ENCODE measurements at regions not wholly inside any gene's neighbourhood (a gene's known extent, or its start where the extent isn't known, plus 50 kb on each side); places are given as distances from the start of the nearest gene placed in this dataset.

- Histone ChIP-seq H3K9me3 (replicated peaks in 1 of 11) (peaks cover 23 to 34% (median 27%) of the 10 kb centered on the region in 11 experiments), H3K9ac (peak overlapping the region in 3 of 11 experiments; percentile 52 to 77 (median 68); a peak in 3 of 22 replicates), H3K36me3 (no peaks in the 10 kb centered on the region), H3K4me1 (peaks cover 10 to 46% (median 20%) of the 10 kb centered on the region in 10 experiments), H3K4me2 (peak overlapping the region in 8 of 11 experiments; percentile 4 to 88 (median 38); a peak in 8 of 22 replicates), H4K20me1 (no peaks in the 10 kb centered on the region; a peak in 2 of 22 replicates), H3K4me3 (no peak overlapping the region), H3K27me3 (no peaks in the 10 kb centered on the region), H3K27ac (peak overlapping the region in 3 of 11 experiments; percentile 65 to 94 (median 86); a peak in 5 of 22 replicates)
- TF ChIP-seq Cebpa-rat (IDR thresholded peaks at IDR 0.05): no peak
These were observed 117.5 kb downstream of the DLL1 start for GRCh38 chr6:170173335-170173881.

DNA sequence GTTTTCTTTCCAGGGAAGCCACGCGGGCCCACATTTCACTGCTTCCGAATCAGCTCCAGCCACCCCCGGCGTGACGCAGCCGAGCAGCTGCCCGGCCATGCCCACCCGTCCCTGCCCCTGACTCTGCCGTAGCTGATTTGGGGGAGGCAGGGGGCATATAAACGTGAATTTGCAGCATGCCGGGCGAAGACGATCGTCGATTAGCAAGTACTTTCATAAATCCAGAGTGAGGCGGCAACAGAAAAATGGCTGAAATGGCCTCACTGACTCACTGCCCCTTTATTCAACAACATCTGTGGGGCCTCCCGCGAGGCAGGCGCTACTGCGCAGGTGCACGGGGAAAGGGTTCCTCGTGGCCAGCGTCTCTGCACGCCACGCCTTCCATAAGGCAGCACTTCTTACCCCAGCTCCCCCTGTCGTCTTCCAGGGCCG lies 118.0 kb downstream of the DLL1 start:
- Histone ChIP-seq H3K27me3 (no peaks in the 10 kb centered on the region), H4K20me1 (no peaks in the 10 kb centered on the region; a peak in 1 of 22 replicates), H3K4me1 (peaks cover 10 to 43% (median 20%) of the 10 kb centered on the region in 10 experiments), H3K9me3 (replicated peaks in 1 of 11) (peaks cover 29 to 40% (median 33%) of the 10 kb centered on the region in 11 experiments), H3K4me3 (no peak overlapping the region), H3K27ac (no peak overlapping the region; a peak in 1 of 22 replicates), H3K4me2 (peak overlapping the region in 2 of 11 experiments; percentile 80 to 88; a peak in 4 of 22 replicates), H3K9ac (peak overlapping the region in 1 of 11 experiments; percentile 77; a peak in 1 of 22 replicates), H3K36me3 (no peaks in the 10 kb centered on the region)
- TF ChIP-seq Cebpa-rat (IDR thresholded peaks at IDR 0.05): no peak

GRCh38 chr6:170172392-170172791 lies 118.5 kb downstream of the DLL1 start:
- H3K27me3 ChIP-seq: no peaks in the 10 kb centered on the region
- H3K27ac ChIP-seq: no peak overlapping the region
- no peak overlapping the region for H3K4me2 ChIP-seq
- no peak for TF ChIP-seq Cebpa-rat (IDR thresholded peaks at IDR 0.05)
- H3K4me3 ChIP-seq: no peak overlapping the region
- no peaks in the 10 kb centered on the region; a peak in 1 of 22 replicates for H4K20me1 ChIP-seq
- H3K9me3 ChIP-seq (replicated peaks in 1 of 11): peaks cover 33 to 44% (median 38%) of the 10 kb centered on the region in 11 experiments
- H3K36me3 ChIP-seq: no peaks in the 10 kb centered on the region
- H3K4me1 ChIP-seq: peaks cover 10 to 38% (median 20%) of the 10 kb centered on the region in 10 experiments
- H3K9ac ChIP-seq: no peak overlapping the region

DNA sequence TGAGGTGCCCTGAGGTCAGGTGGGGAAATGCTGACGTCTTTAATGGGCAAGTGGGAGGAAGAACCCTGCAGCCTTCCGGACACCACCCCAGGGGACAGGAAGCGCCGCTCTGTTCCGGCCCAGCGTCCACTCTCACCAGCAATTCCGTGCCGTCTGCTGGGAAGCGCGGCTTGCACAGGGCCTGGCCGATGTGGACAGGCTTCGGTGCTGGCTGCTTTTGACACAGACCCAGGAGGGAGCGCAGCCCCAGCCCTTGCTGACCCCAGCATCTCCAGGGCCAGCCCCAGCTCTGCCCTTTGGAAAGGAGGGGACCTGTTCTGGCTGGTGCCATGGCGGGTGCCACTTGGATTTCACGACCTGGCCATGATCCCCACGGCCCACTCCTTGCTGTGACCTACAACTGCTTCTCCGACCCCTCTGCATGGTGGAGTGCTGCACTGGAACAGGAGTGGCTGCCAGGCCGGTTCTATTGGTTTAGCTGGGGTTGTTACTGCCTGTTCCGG lies 123.2 kb downstream of the DLL1 start:
- no peaks in the 10 kb centered on the region for H4K20me1 ChIP-seq
- no peak overlapping the region for H3K27ac ChIP-seq
- H3K27me3 ChIP-seq: no peaks in the 10 kb centered on the region
- peaks cover 9 to 32% (median 26%) of the 10 kb centered on the region in 10 experiments for H3K4me1 ChIP-seq
- no peak overlapping the region for H3K4me2 ChIP-seq
- peaks cover 37 to 49% (median 43%) of the 10 kb centered on the region in 11 experiments for H3K9me3 ChIP-seq (replicated peaks in 1 of 11)
- no peak for TF ChIP-seq Cebpa-rat (IDR thresholded peaks at IDR 0.05)
- H3K9ac ChIP-seq: no peak overlapping the region
- H3K4me3 ChIP-seq: no peak overlapping the region
- no peaks in the 10 kb centered on the region for H3K36me3 ChIP-seq

DNA sequence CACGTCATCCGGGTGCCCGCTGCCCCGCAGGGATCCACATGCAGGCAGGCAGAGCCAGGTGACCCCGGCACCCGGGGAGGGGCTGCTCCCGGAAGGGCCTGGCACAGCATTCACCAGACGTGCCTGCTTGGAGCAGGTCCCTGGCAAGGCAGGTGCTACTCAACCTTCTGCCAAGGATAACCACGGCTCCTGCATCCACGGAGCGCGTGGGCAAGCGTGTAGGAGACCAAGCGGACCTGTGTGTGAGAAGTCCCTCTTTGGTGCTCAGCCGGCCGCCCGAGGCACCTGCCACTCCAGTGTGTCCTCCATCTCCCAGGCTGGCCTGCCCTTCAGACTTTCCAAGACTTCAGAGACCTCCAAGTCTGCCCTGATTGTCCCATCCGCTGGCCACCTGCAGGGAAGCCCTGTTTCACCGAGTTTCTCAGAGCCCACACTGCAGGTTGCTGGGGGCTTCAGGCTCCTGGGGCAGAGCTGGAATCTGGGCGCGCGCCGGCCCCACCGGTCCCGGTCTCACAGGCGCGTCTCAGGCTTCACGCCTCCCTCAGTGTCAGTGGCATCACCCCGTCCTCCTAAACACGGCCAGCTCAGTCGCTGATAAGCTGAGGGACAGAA lies 124.3 kb downstream of the DLL1 start:
- Histone ChIP-seq H3K9me3 (replicated peaks in 1 of 11) (peaks cover 32 to 46% (median 41%) of the 10 kb centered on the region in 11 experiments), H3K27ac (no peak overlapping the region), H3K36me3 (no peaks in the 10 kb centered on the region), H3K4me1 (peaks cover 17 to 42% (median 36%) of the 10 kb centered on the region in 10 experiments), H3K4me2 (no peak overlapping the region), H4K20me1 (no peaks in the 10 kb centered on the region), H3K9ac (no peak overlapping the region), H3K4me3 (no peak overlapping the region), H3K27me3 (no peaks in the 10 kb centered on the region)
- no peak for TF ChIP-seq Cebpa-rat (IDR thresholded peaks at IDR 0.05)

DNA sequence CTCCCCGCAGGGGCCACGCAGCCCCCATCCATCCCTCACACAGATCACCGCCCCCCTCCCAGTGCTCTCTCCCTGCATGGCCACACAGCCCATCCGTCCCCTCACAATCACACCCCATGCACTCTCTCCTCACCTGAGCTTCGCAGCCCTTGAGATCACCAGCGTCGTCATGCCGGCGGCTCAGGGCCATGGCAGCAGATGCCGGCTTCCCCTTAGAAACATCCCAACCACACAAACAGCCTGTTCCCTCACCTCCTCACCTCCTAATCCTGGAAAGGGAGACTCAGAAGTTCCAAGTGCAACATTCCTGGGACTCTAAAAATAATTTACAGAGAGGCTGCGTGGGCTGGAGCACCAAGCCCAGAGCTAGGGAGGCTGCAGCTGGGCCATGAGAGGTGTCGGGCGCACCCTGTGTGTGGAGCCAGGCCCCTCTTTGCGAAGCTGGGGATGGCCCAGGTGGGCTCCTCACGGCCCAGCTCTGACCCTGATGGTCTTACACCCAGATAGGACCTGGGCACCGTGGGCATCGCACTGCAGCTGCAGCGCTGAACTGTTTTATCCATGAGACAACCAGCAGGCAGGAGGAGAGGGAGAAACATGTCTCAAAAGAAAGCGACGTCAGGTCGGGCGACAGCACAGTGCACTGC lies 125.3 kb downstream of the DLL1 start:
- TF ChIP-seq Cebpa-rat (IDR thresholded peaks at IDR 0.05): no peak
- Histone ChIP-seq H3K4me3 (no peak overlapping the region), H3K27ac (no peak overlapping the region), H3K9ac (no peak overlapping the region), H3K27me3 (no peaks in the 10 kb centered on the region), H3K4me2 (peak overlapping the region in 6 of 11 experiments; percentile 75 to 84 (median 78); a peak in 9 of 22 replicates), H3K9me3 (replicated peaks in 1 of 11) (peaks cover 22 to 37% (median 32%) of the 10 kb centered on the region in 11 experiments), H4K20me1 (0 out of 22 replicates have a peak, but pooled peaks cover 0 to 5% (median 0%) of the 10 kb centered on the region in 11 experiments), H3K4me1 (peaks cover 28 to 53% (median 45%) of the 10 kb centered on the region in 10 experiments), H3K36me3 (no peaks in the 10 kb centered on the region)

DNA sequence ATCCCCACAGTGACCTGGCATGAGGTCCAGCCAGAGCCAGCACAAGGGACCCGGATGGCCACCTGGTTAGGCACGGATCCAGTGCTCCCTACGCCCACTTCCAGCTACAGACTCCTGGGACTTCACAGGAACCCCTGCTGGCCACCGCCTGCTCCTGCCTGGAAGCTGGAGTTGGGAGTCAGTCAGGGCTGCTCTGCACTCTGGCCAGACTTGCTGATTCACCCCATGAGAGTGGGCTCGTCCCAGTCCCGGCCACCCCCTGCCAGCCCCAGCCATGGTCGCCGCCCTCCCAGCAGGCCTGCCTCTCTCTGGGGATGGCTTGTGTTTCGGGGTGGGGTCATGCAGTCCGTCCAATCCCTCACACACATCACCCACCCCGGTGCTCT lies 125.8 kb downstream of the DLL1 start:
- TF ChIP-seq Cebpa-rat (IDR thresholded peaks at IDR 0.05): no peak
- no peak overlapping the region; a peak in 1 of 22 replicates for H3K9ac ChIP-seq
- H4K20me1 ChIP-seq: 0 out of 22 replicates have a peak, but pooled peaks cover 0 to 6% (median 0%) of the 10 kb centered on the region in 11 experiments
- H3K4me3 ChIP-seq: no peak overlapping the region
- H3K4me2 ChIP-seq: peak overlapping the region in 9 of 11 experiments; percentile 43 to 93 (median 79); a peak in 15 of 22 replicates
- H3K27ac ChIP-seq: peak overlapping the region in 1 of 11 experiments; percentile 25; a peak in 1 of 22 replicates
- H3K27me3 ChIP-seq: no peaks in the 10 kb centered on the region
- H3K4me1 ChIP-seq: peaks cover 30 to 58% (median 49%) of the 10 kb centered on the region in 10 experiments
- no peaks in the 10 kb centered on the region for H3K36me3 ChIP-seq
- peaks cover 22 to 37% (median 27%) of the 10 kb centered on the region in 11 experiments for H3K9me3 ChIP-seq (replicated peaks in 1 of 11)

GRCh38 chr6:170164271-170164900 lies 126.5 kb downstream of the DLL1 start:
- H3K36me3 ChIP-seq: 0 out of 22 replicates have a peak, but pooled peaks cover 0 to 6% (median 0%) of the 10 kb centered on the region in 11 experiments
- H3K9me3 ChIP-seq (replicated peaks in 1 of 11): peaks cover 20 to 37% (median 26%) of the 10 kb centered on the region in 11 experiments
- H3K27me3 ChIP-seq: no peaks in the 10 kb centered on the region
- H3K4me2 ChIP-seq: peak overlapping the region in 10 of 11 experiments; percentile 22 to 93 (median 78); a peak in 18 of 22 replicates
- peak overlapping the region in 1 of 11 experiments; percentile 77; a peak in 1 of 22 replicates for H3K27ac ChIP-seq
- H3K4me3 ChIP-seq: no peak overlapping the region
- H3K4me1 ChIP-seq: peaks cover 37 to 65% (median 56%) of the 10 kb centered on the region in 10 experiments
- H4K20me1 ChIP-seq: 0 out of 22 replicates have a peak, but pooled peaks cover 0 to 6% (median 0%) of the 10 kb centered on the region in 11 experiments
- peak overlapping the region in 3 of 11 experiments; percentile 7 to 16 (median 11); a peak in 3 of 22 replicates for H3K9ac ChIP-seq
- TF ChIP-seq Cebpa-rat (IDR thresholded peaks at IDR 0.05): no peak
